ENCODE measurements at regions not wholly inside any gene's neighbourhood (a gene's known extent, or its start where the extent isn't known, plus 50 kb on each side); places are given as distances from the start of the nearest gene placed in this dataset.

GRCh38 chr12:95368931-95369330 lies 105.0 kb upstream of the METAP2 start:
- no peaks in the 10 kb centered on the region for H3K4me1 ChIP-seq (ENCODE audit: control insufficient read depth in 1 of 2, insufficient read depth in 2 of 2, low read depth in 1 of 2, low read length in 1 of 2)
- no peak overlapping the region for H3K4me3 ChIP-seq (ENCODE audit: low read depth in 2 of 2, low read length in 1 of 2)
- no peak overlapping the region for H3K27ac ChIP-seq (ENCODE audit: low read depth in 2 of 2, low read length in 1 of 2)
- no peaks in the 10 kb centered on the region for H3F3A ChIP-seq (replicated peaks; ENCODE audit: insufficient read depth)
- H3K36me3 ChIP-seq (replicated peaks in 1 of 2; ENCODE audit: control insufficient read depth in 1 of 2, insufficient read depth in 2 of 2, low read length in 1 of 2) = no peaks in the 10 kb centered on the region
- ChIA-PET CTCF (no interaction called here), POLR2A (no interaction called here)
- TF ChIP-seq, protein P1, sequence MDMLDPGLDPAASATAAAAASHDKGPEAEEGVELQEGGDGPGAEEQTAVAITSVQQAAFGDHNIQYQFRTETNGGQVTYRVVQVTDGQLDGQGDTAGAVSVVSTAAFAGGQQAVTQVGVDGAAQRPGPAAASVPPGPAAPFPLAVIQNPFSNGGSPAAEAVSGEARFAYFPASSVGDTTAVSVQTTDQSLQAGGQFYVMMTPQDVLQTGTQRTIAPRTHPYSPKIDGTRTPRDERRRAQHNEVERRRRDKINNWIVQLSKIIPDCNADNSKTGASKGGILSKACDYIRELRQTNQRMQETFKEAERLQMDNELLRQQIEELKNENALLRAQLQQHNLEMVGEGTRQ (IDR thresholded peaks at IDR 0.05; ENCODE audit: borderline replicate concordance, low read depth, low read length) = no peak
- TF ChIP-seq RFX5 (IDR thresholded peaks at IDR 0.05; ENCODE audit: low read length) (no peak), POLR2AphosphoS5 (IDR thresholded peaks at IDR 0.05; ENCODE audit: low read depth, low read length) (no peak), JUND (IDR thresholded peaks at IDR 0.05) (no peak), YY1 (IDR thresholded peaks at IDR 0.05; ENCODE audit: low read depth) (no peak), ELF1 (IDR thresholded peaks at IDR 0.05) (no peak), REST (IDR thresholded peaks at IDR 0.05; ENCODE audit: low read depth, low read length) (no peak)
- TF ChIP-seq, protein P2, sequence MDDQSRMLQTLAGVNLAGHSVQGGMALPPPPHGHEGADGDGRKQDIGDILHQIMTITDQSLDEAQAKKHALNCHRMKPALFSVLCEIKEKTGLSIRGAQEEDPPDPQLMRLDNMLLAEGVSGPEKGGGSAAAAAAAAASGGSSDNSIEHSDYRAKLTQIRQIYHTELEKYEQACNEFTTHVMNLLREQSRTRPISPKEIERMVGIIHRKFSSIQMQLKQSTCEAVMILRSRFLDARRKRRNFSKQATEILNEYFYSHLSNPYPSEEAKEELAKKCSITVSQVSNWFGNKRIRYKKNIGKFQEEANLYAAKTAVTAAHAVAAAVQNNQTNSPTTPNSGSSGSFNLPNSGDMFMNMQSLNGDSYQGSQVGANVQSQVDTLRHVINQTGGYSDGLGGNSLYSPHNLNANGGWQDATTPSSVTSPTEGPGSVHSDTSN (IDR thresholded peaks at IDR 0.05) = no peak
- DNase-seq = no peak
- no peaks in the 10 kb centered on the region for H3K9me2 ChIP-seq
- no peak overlapping the region for H3K9ac ChIP-seq
- H3K4me2 ChIP-seq = no peak overlapping the region
- no peak overlapping the region for H2AFZ ChIP-seq (ENCODE audit: low read depth)
- H3K9me3 ChIP-seq = no peaks in the 10 kb centered on the region
- no peaks in the 10 kb centered on the region for H3K79me2 ChIP-seq (ENCODE audit: insufficient read depth)
- 75% methylated on average over 2 of the region's 2 CpGs for WGBS (ENCODE audit: low lambda C conversion rate)
- no peaks in the 10 kb centered on the region for H3K27me3 ChIP-seq (ENCODE audit: insufficient read depth)
- H4K20me1 ChIP-seq (ENCODE audit: insufficient read depth) = no peaks in the 10 kb centered on the region

GRCh38 chr12:95371571-95371970 lies 102.4 kb upstream of the METAP2 start:
- Histone ChIP-seq H3K9ac (no peak overlapping the region), H3F3A (replicated peaks; ENCODE audit: insufficient read depth) (no peaks in the 10 kb centered on the region), H3K27me3 (ENCODE audit: insufficient read depth) (no peaks in the 10 kb centered on the region), H3K4me1 (ENCODE audit: control insufficient read depth in 1 of 2, insufficient read depth in 2 of 2, low read depth in 1 of 2, low read length in 1 of 2) (no peaks in the 10 kb centered on the region), H3K9me3 (no peaks in the 10 kb centered on the region), H2AFZ (ENCODE audit: low read depth) (no peak overlapping the region), H3K79me2 (ENCODE audit: insufficient read depth) (no peaks in the 10 kb centered on the region), H3K4me3 (ENCODE audit: low read depth in 2 of 2, low read length in 1 of 2) (no peak overlapping the region), H3K9me2 (no peaks in the 10 kb centered on the region), H3K27ac (ENCODE audit: low read depth in 2 of 2, low read length in 1 of 2) (no peak overlapping the region), H4K20me1 (ENCODE audit: insufficient read depth) (no peaks in the 10 kb centered on the region), H3K36me3 (replicated peaks in 1 of 2; ENCODE audit: control insufficient read depth in 1 of 2, insufficient read depth in 2 of 2, low read length in 1 of 2) (no peaks in the 10 kb centered on the region), H3K4me2 (no peak overlapping the region)
- CTCF ChIA-PET = no interaction called here
- TF ChIP-seq, protein P2 (IDR thresholded peaks at IDR 0.05) = no peak
- no peak for TF ChIP-seq POLR2AphosphoS5 (IDR thresholded peaks at IDR 0.05; ENCODE audit: low read depth, low read length)
- no peak for TF ChIP-seq NRF1 (IDR thresholded peaks at IDR 0.05; ENCODE audit: low read depth, low read length)
- TF ChIP-seq TEAD4 (IDR thresholded peaks at IDR 0.05; ENCODE audit: borderline replicate concordance, insufficient read depth) = no peak
- TF ChIP-seq GABPA (IDR thresholded peaks at IDR 0.05; ENCODE audit: low read depth) = no peak
- no peak for TF ChIP-seq SMC3 (IDR thresholded peaks at IDR 0.05; ENCODE audit: low read depth, low read length)
- TF ChIP-seq RXRA (IDR thresholded peaks at IDR 0.05; ENCODE audit: borderline replicate concordance, low read depth) = no peak
- TF ChIP-seq CHD2 (IDR thresholded peaks at IDR 0.05; ENCODE audit: low read length, partially characterized antibody) = no peak
- no peak for TF ChIP-seq FOXM1 (IDR thresholded peaks at IDR 0.05; ENCODE audit: low read depth)
- TF ChIP-seq MXI1 (IDR thresholded peaks at IDR 0.05; ENCODE audit: low read depth, low read length) = no peak
- no peak for TF ChIP-seq EP300 (IDR thresholded peaks at IDR 0.05; ENCODE audit: borderline replicate concordance in 1 of 2, low read depth in 1 of 2, low read length in 1 of 2)
- TF ChIP-seq RFX5 (IDR thresholded peaks at IDR 0.05; ENCODE audit: low read length) = no peak
- TF ChIP-seq, protein P3, sequence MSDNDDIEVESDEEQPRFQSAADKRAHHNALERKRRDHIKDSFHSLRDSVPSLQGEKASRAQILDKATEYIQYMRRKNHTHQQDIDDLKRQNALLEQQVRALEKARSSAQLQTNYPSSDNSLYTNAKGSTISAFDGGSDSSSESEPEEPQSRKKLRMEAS (IDR thresholded peaks at IDR 0.05; ENCODE audit: low read depth) = no peak
- TF ChIP-seq SIN3A (IDR thresholded peaks at IDR 0.05; ENCODE audit: borderline replicate concordance, low read depth, low read length) = no peak
- TF ChIP-seq YY1 (IDR thresholded peaks at IDR 0.05; ENCODE audit: low read depth) = no peak
- POLR2A ChIA-PET = no interaction called here
- no peak for DNase-seq
- WGBS (ENCODE audit: low lambda C conversion rate) = 85% methylated on average over 5 of the region's 5 CpGs

All from SK-N-SH (cell line).